WTC11 (cell line): ENCODE measurements at regions not wholly inside any gene's neighbourhood (a gene's known extent, or its start where the extent isn't known, plus 50 kb on each side); places are given as distances from the start of the nearest gene placed in this dataset.

Source experiments
- ATAC-seq: fragments of 200-7000 bp; cut with Tn5 transposase; 2 replicates; pipeline ENCODE4 v1.10.0; 2021; ENCODE audit warnings: mild to moderate bottlenecking, moderate library complexity
- CTCF ChIA-PET: fragments of 300-600 bp; sonication (Branson Sonifier 250); formaldehyde crosslinking; loops from one replicate; lab custom pipeline; 2021; ENCODE audit warnings: antibody characterized with exemption; lab: Charles Lee
- POLR2A ChIA-PET: fragments of 350-600 bp; sonication (Branson Sonifier 250); formaldehyde crosslinking; loops from one replicate; lab custom pipeline; 2021; ENCODE audit warnings: antibody characterized with exemption; lab: Charles Lee
- DNase-seq: peaks from one replicate; pipeline ENCODE4 v3.0.0; 2021; ENCODE audit warnings: low spot score
- H3K27ac Mint-ChIP-seq: 2 replicates; pipeline ENCODE4 v1.8.0; 2021; ENCODE audit warnings: mixed read lengths
- H3K27me3 Mint-ChIP-seq: 2 replicates; pipeline ENCODE4 v1.8.0; 2021; ENCODE audit warnings: low read depth, mild to moderate bottlenecking, moderate library complexity, mixed read lengths
- H3K36me3 Mint-ChIP-seq: 2 replicates; pipeline ENCODE4 v1.8.0; 2021; ENCODE audit warnings: mixed read lengths
- H3K4me1 Mint-ChIP-seq: 2 replicates; pipeline ENCODE4 v1.8.0; 2022; ENCODE audit warnings: mixed read lengths
- H3K4me3 Mint-ChIP-seq: 2 replicates; pipeline ENCODE4 v1.8.0; 2021; ENCODE audit warnings: mild to moderate bottlenecking, moderate library complexity, mixed read lengths
- H3K9me3 Mint-ChIP-seq: 2 replicates; pipeline ENCODE4 v1.8.0; 2021; ENCODE audit warnings: mixed read lengths
- ARID4B ChIP-seq: sonication (generic); formaldehyde crosslinking; IDR thresholded peaks from 2 replicates; pipeline ENCODE4 v1.8.0; 2023; ENCODE audit warnings: missing genetic modification reagents, mild to moderate bottlenecking, borderline replicate concordance
- ATF1 ChIP-seq: sonication (generic); formaldehyde crosslinking; IDR thresholded peaks from 2 replicates; pipeline ENCODE4 v1.8.1; 2023; ENCODE audit warnings: mild to moderate bottlenecking, moderate library complexity, missing genetic modification reagents
- CBFB ChIP-seq: sonication (generic); formaldehyde crosslinking; IDR thresholded peaks from 2 replicates; pipeline ENCODE4 v1.8.1; 2022; ENCODE audit warnings: mild to moderate bottlenecking, low read depth, missing genetic modification reagents
- E2F1 ChIP-seq: sonication (generic); formaldehyde crosslinking; IDR thresholded peaks from 2 replicates; pipeline ENCODE4 v1.8.0; 2022; ENCODE audit warnings: mild to moderate bottlenecking, missing genetic modification reagents
- ELF4 ChIP-seq: sonication (generic); formaldehyde crosslinking; IDR thresholded peaks from 2 replicates; pipeline ENCODE4 v1.8.1; 2022; ENCODE audit warnings: low read depth, mild to moderate bottlenecking, moderate library complexity, missing genetic modification reagents
- ESRRA ChIP-seq: sonication (generic); formaldehyde crosslinking; IDR thresholded peaks from 2 replicates; pipeline ENCODE4 v1.8.1; 2022; ENCODE audit warnings: mild to moderate bottlenecking, missing genetic modification reagents, borderline replicate concordance
- FOXP1 ChIP-seq: sonication (generic); formaldehyde crosslinking; IDR thresholded peaks from 2 replicates; pipeline ENCODE4 v1.8.0; 2022; ENCODE audit warnings: missing genetic modification reagents, mild to moderate bottlenecking, moderate library complexity, borderline replicate concordance
- GTF2I ChIP-seq: fragments of 250-450 bp; sonication (Bioruptor Pico); conservative IDR thresholded peaks from 2 replicates; pipeline ENCODE4 v1.4.0; 2021; ENCODE audit warnings: mild to moderate bottlenecking
- HMGXB4 ChIP-seq: sonication (generic); formaldehyde crosslinking; IDR thresholded peaks from 2 replicates; pipeline ENCODE4 v1.8.1; 2023; ENCODE audit warnings: mild to moderate bottlenecking, moderate library complexity, missing genetic modification reagents
- IRF2 ChIP-seq: sonication (generic); formaldehyde crosslinking; IDR thresholded peaks from 2 replicates; pipeline ENCODE4 v1.8.0; 2022; ENCODE audit warnings: low read depth, missing genetic modification reagents, borderline replicate concordance
- NFATC4 ChIP-seq: fragments of 250-450 bp; sonication (Bioruptor Pico); IDR thresholded peaks from 2 replicates; pipeline ENCODE4 v1.9.0; 2021; ENCODE audit warnings: mild to moderate bottlenecking
- NR1H2 ChIP-seq: sonication (generic); formaldehyde crosslinking; IDR thresholded peaks from 2 replicates; pipeline ENCODE4 v1.9.0; 2021; ENCODE audit warnings: mild to moderate bottlenecking, moderate library complexity, missing genetic modification reagents
- PRRX2 ChIP-seq: fragments of 250-450 bp; sonication (Bioruptor Pico); IDR thresholded peaks from 2 replicates; pipeline ENCODE4 v1.8.0; 2021; ENCODE audit warnings: mild to moderate bottlenecking
- RORB ChIP-seq: fragments of 250-450 bp; sonication (Bioruptor Pico); IDR thresholded peaks from 2 replicates; pipeline ENCODE4 v1.9.0; 2021; ENCODE audit warnings: mild to moderate bottlenecking
- USF1 ChIP-seq: sonication (generic); formaldehyde crosslinking; IDR thresholded peaks from 2 replicates; pipeline ENCODE4 v1.8.0; 2022; ENCODE audit warnings: mild to moderate bottlenecking, missing genetic modification reagents
- ZBTB43 ChIP-seq: sonication (generic); formaldehyde crosslinking; IDR thresholded peaks from 2 replicates; pipeline ENCODE4 v1.8.1; 2023; ENCODE audit warnings: mild to moderate bottlenecking, missing genetic modification reagents
- ZMAT4 ChIP-seq: fragments of 250-450 bp; sonication (Bioruptor Pico); IDR thresholded peaks from 2 replicates; pipeline ENCODE4 v1.9.0; 2021; ENCODE audit warnings: mild to moderate bottlenecking
- ZNF138 ChIP-seq: sonication (generic); formaldehyde crosslinking; conservative IDR thresholded peaks from 2 replicates; pipeline ENCODE4 v1.8.1; 2022; ENCODE audit warnings: mild to moderate bottlenecking, moderate library complexity, missing genetic modification reagents
- ZNF263 ChIP-seq: sonication (generic); formaldehyde crosslinking; IDR thresholded peaks from 2 replicates; pipeline ENCODE4 v1.8.1; 2022; ENCODE audit warnings: low read depth, mild to moderate bottlenecking, moderate library complexity, missing genetic modification reagents
- ZNF317 ChIP-seq: sonication (generic); formaldehyde crosslinking; IDR thresholded peaks from 2 replicates; pipeline ENCODE4 v1.8.1; 2023; ENCODE audit warnings: low read depth, mild to moderate bottlenecking, moderate library complexity, missing genetic modification reagents, borderline replicate concordance
- ZNF396 ChIP-seq: fragments of 250-450 bp; sonication (Bioruptor Pico); IDR thresholded peaks from 2 replicates; pipeline ENCODE4 v1.8.0; 2021; ENCODE audit warnings: mild to moderate bottlenecking, moderate library complexity, borderline replicate concordance
- ZSCAN18 ChIP-seq: fragments of 250-450 bp; sonication (Bioruptor Pico); IDR thresholded peaks from 2 replicates; pipeline ENCODE4 v2.1.2; 2022; ENCODE audit warnings: mild to moderate bottlenecking, moderate library complexity

- Mint-ChIP-seq H3K36me3 (peaks cover 2% of the 10 kb centered on the region; the same call in 1 of the 2 replicates), H3K9me3 (peaks cover 14% of the 10 kb centered on the region), H3K27ac (no peak overlapping the region), H3K4me1 (no peaks in the 10 kb centered on the region), H3K27me3 (no peaks in the 10 kb centered on the region), H3K4me3 (no peak overlapping the region)
- ChIA-PET POLR2A (no interaction called here), CTCF (no interaction called here)
- DNase-seq = no peak
- ATAC-seq = no peak
- TF ChIP-seq NFATC4 (CRISPR knock-in tag) (no peak), ZSCAN18 (no peak)
Observed at GRCh38 chr18:60965856-60966255, 367.4 kb upstream of the CDH20 start.

GRCh38 chr18:60966876-60967275 is 366.4 kb upstream of the CDH20 start:
- no peak for ATAC-seq
- Mint-ChIP-seq H3K4me1 (no peaks in the 10 kb centered on the region), H3K27ac (no peak overlapping the region), H3K9me3 (peaks cover 14% of the 10 kb centered on the region), H3K27me3 (no peaks in the 10 kb centered on the region), H3K4me3 (no peak overlapping the region)
- CTCF ChIA-PET = no interaction called here
- no peak for DNase-seq
- TF ChIP-seq IRF2 (CRISPR knock-in tag) (no peak), HMGXB4 (CRISPR knock-in tag) (no peak), ARID4B (CRISPR knock-in tag) (no peak), ZNF317 (no peak), ZBTB43 (no peak), ESRRA (CRISPR knock-in tag) (no peak)
- TF ChIP-seq, all 79 proteins: peak for 0
- POLR2A ChIA-PET = no interaction called here
- peaks cover 2% of the 10 kb centered on the region; the same call in 1 of the 2 replicates for H3K36me3 Mint-ChIP-seq

- no peaks in the 10 kb centered on the region for H3K27me3 Mint-ChIP-seq
- TF ChIP-seq FOXP1 (CRISPR knock-in tag) (no peak), USF1 (CRISPR knock-in tag) (no peak), RORB (CRISPR knock-in tag) (no peak), GTF2I (CRISPR knock-in tag) (no peak), ATF1 (CRISPR knock-in tag) (no peak), ZNF396 (CRISPR knock-in tag) (no peak), ZNF263 (no peak), NR1H2 (CRISPR knock-in tag) (no peak), PRRX2 (CRISPR knock-in tag) (no peak), ZNF138 (CRISPR knock-in tag) (no peak), E2F1 (CRISPR knock-in tag) (no peak), ZMAT4 (CRISPR knock-in tag) (no peak), CBFB (CRISPR knock-in tag) (no peak), ELF4 (no peak)
- CTCF ChIA-PET = no interaction called here
- peaks cover 11% of the 10 kb centered on the region for H3K4me1 Mint-ChIP-seq
- ATAC-seq (peak; percentile 40; the same call in 1 of the 2 replicates), DNase-seq (no peak)
- POLR2A ChIA-PET = no interaction called here
- no peak overlapping the region for H3K27ac Mint-ChIP-seq
- H3K4me3 Mint-ChIP-seq = no peak overlapping the region
- H3K36me3 Mint-ChIP-seq = no peaks in the 10 kb centered on the region
- H3K9me3 Mint-ChIP-seq = no peaks in the 10 kb centered on the region
Observed at GRCh38 chr18:60975420-60975819, 357.8 kb upstream of the CDH20 start.
